Small intestine (tissue), 7 donors: ENCODE measurements at regions not wholly inside any gene's neighbourhood (a gene's known extent, or its start where the extent isn't known, plus 50 kb on each side); places are given as distances from the start of the nearest gene placed in this dataset.

Experiments
- DNase-seq, 2 donors: peaks; one replicate each; pipeline versions ENCODE4 v3.0.0 to v3.0.0-alpha.2; 2013
- FAIRE-seq: peaks from 2 replicates; lab custom pipeline; 2012; peaks lifted over from hg19 to GRCh38; lab: Jason Lieb, UNC
- H3K27ac ChIP-seq, 3 donors: one replicate each; pipeline ENCODE4 v1.5.1; 2013; ENCODE audit warnings: low read length in 2 of 3, mild to moderate bottlenecking in 2 of 3, control low read depth in 1 of 3, inconsistent platforms in 1 of 3, low read depth in 1 of 3, moderate library complexity in 1 of 3
- H3K27me3 ChIP-seq, 3 donors: one replicate each; pipeline ENCODE4 v1.6.1; 2013; ENCODE audit warnings: low read length in 3 of 3, inconsistent platforms in 1 of 3; ENCODE audit not compliant: control insufficient read depth in 3 of 3, insufficient read depth in 3 of 3
- H3K36me3 ChIP-seq, 3 donors: one replicate each; pipeline ENCODE4 v1.6.1; 2013; ENCODE audit warnings: low read length in 3 of 3, inconsistent platforms in 1 of 3, low read depth in 1 of 3, mild to moderate bottlenecking in 1 of 3, moderate library complexity in 1 of 3; ENCODE audit not compliant: control insufficient read depth in 3 of 3, insufficient read depth in 2 of 3
- H3K4me1 ChIP-seq, 3 donors: one replicate each; pipeline ENCODE4 v1.6.1; 2013; ENCODE audit warnings: low read length in 2 of 3, inconsistent platforms in 1 of 3, low read depth in 1 of 3, mild to moderate bottlenecking in 1 of 3, moderate library complexity in 1 of 3; ENCODE audit not compliant: control insufficient read depth in 3 of 3, insufficient read depth in 2 of 3
- H3K4me3 ChIP-seq, 3 donors: one replicate each; pipeline ENCODE4 v1.5.1; 2013; ENCODE audit warnings: low read length in 3 of 3, control low read depth in 1 of 3, inconsistent platforms in 1 of 3, low read depth in 1 of 3, mild to moderate bottlenecking in 1 of 3, moderate library complexity in 1 of 3
- H3K9me3 ChIP-seq, 2 donors: one replicate each; pipeline ENCODE4 v1.6.1; 2013; ENCODE audit warnings: low read depth in 1 of 2, low read length in 1 of 2; ENCODE audit not compliant: control insufficient read depth in 2 of 2, insufficient read depth in 1 of 2
- WGBS, 3 donors: extraction: QIAGEN DNeasy Blood & Tissue Kit; methylation state at CpG; one replicate each; pipeline ENCODE4 v1.1.7; 2013; 5-methylcytosine and 5-hydroxymethylcytosine counted together
- donor health status: healthy with polysubstance abuse.
- donor health status: control.
- donor health status: control.
- donor health status: Bipolar disorder and iron deficiency.
- donor health status: healthy.

- WGBS, 3 donors: 53 to 67% (median 60%) methylated on average over 2 of the region's 2 CpGs
- FAIRE-seq: no peak
- no peak overlapping the region for H3K4me3 ChIP-seq
These were observed 670.2 kb downstream of the SEMA5A start for GRCh38 chr5:8875722-8876121.

DNA sequence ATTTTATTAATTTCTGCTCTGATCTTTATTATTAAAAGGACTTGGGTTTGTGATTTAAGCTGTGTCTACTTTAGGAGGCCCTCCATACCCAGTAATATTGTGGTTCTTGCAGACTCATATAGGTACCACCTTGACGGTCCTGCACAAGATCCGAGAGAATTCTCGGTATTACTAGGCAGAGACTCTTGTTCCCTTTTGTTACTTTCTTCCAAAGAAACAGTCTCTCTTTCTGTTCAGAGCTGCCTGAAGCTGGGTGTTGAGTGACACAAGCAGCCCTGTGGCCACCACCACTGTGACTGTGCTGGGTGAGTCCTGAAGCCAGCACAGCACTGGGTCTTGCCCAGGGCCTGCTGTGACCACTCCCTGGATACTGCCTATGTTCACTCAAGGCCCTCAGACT is 666.6 kb downstream of the SEMA5A start:
- Histone ChIP-seq H3K9me3 (no peaks in the 10 kb centered on the region), H3K36me3 (no peaks in the 10 kb centered on the region), H3K4me3 (no peak overlapping the region), H3K27me3 (no peaks in the 10 kb centered on the region), H3K4me1 (no peaks in the 10 kb centered on the region), H3K27ac (no peak overlapping the region)
- FAIRE-seq (no peak), DNase-seq (no peak)
- 88 to 97% (median 92%) methylated on average over 3 of the region's 3 CpGs for WGBS, 3 donors

More at GRCh38 chr5:8875722-8876121, 670.2 kb downstream of the SEMA5A start:
- Histone ChIP-seq H3K36me3 (no peaks in the 10 kb centered on the region), H3K9me3 (no peaks in the 10 kb centered on the region), H3K27me3 (no peaks in the 10 kb centered on the region), H3K27ac (no peak overlapping the region), H3K4me1 (no peaks in the 10 kb centered on the region)
- no peak for DNase-seq

DNA sequence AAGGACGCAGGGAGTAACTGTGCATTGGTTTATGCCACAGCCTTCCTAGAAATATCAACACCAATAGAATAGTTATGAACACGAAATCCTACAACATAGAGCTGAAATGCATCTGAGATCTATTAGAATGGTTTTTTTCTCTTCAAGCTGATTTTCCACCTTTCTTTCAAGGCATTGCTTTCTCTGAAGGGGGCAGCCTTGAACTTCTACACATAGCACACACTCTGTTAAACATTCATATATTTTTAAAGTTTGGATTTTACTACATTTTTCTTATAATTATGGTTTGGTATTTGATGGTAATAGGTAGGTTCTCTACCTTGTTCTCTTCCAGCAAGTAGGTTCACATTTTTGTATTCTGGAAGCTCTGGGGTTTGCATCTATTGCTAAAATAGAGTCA is 661.8 kb downstream of the SEMA5A start:
- Histone ChIP-seq H3K9me3 (peaks cover 0 to 3% of the 10 kb centered on the region in 2 donors), H3K27ac (no peak overlapping the region), H3K27me3 (no peaks in the 10 kb centered on the region), H3K4me3 (no peak overlapping the region), H3K4me1 (no peaks in the 10 kb centered on the region), H3K36me3 (no peaks in the 10 kb centered on the region)
- FAIRE-seq: no peak
- no peak for DNase-seq
- 70 to 81% (median 80%) methylated on average over 2 of the region's 2 CpGs for WGBS, 3 donors

- DNase-seq: no peak
- 91 to 93% (median 93%) methylated on average over 3 of the region's 3 CpGs for WGBS, 3 donors
These were observed 652.9 kb downstream of the SEMA5A start for GRCh38 chr5:8892926-8893325.

GRCh38 chr5:8894031-8894430 is 651.8 kb downstream of the SEMA5A start:
- FAIRE-seq (no peak), DNase-seq (peak; percentile 13 to 42)
- H3K9me3 ChIP-seq: no peaks in the 10 kb centered on the region
- peaks cover 0 to 3% (median 0%) of the 10 kb centered on the region in 3 donors for H3K4me1 ChIP-seq
- no peak overlapping the region for H3K4me3 ChIP-seq
- no peak overlapping the region for H3K27ac ChIP-seq
- H3K27me3 ChIP-seq: no peaks in the 10 kb centered on the region
- H3K36me3 ChIP-seq: no peaks in the 10 kb centered on the region
- 15 to 32% (median 21%) methylated on average over 3 of the region's 3 CpGs for WGBS, 3 donors

More at GRCh38 chr5:8892926-8893325, 652.9 kb downstream of the SEMA5A start:
- no peaks in the 10 kb centered on the region for H3K36me3 ChIP-seq
- H3K4me1 ChIP-seq: peaks cover 0 to 3% (median 0%) of the 10 kb centered on the region in 3 donors
- H3K27ac ChIP-seq: no peak overlapping the region
- no peaks in the 10 kb centered on the region for H3K27me3 ChIP-seq
- FAIRE-seq: no peak
- no peak overlapping the region for H3K4me3 ChIP-seq
- no peaks in the 10 kb centered on the region for H3K9me3 ChIP-seq

GRCh38 chr5:8895062-8895461 is 650.8 kb downstream of the SEMA5A start:
- Histone ChIP-seq H3K4me3 (no peak overlapping the region), H3K36me3 (no peaks in the 10 kb centered on the region), H3K27ac (no peak overlapping the region), H3K27me3 (no peaks in the 10 kb centered on the region), H3K4me1 (peaks cover 0 to 3% (median 0%) of the 10 kb centered on the region in 3 donors), H3K9me3 (no peaks in the 10 kb centered on the region)
- FAIRE-seq (no peak), DNase-seq (no peak)
- 82 to 91% (median 87%) methylated on average over 4 of the region's 4 CpGs for WGBS, 3 donors

DNA sequence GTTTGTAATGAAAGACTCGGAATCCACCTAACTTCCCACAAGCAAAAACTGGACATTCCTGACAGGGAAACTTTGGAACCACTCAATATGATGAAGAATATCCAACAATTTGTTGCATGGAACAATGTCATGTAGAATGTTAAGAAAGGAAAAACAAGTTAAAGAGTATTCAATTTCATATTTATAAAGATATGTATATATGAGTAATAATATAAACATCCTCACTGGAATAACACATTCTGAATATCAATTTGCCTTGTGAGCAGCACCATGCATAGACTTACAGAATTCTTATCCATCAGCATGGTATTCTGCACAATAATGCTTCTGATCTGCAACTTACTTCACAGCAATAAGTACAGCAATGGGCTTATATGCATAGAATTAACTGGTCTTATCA is 650.3 kb downstream of the SEMA5A start:
- H3K4me1 ChIP-seq: peaks cover 0 to 3% (median 0%) of the 10 kb centered on the region in 3 donors
- H3K9me3 ChIP-seq: no peaks in the 10 kb centered on the region
- DNase-seq (no peak), FAIRE-seq (no peak)
- H3K4me3 ChIP-seq: no peak overlapping the region
- no peaks in the 10 kb centered on the region for H3K27me3 ChIP-seq
- no peak overlapping the region for H3K27ac ChIP-seq
- WGBS, 3 donors: 70 to 79% (median 76%) methylated on average over 1 of the region's 1 CpG
- H3K36me3 ChIP-seq: no peaks in the 10 kb centered on the region

DNA sequence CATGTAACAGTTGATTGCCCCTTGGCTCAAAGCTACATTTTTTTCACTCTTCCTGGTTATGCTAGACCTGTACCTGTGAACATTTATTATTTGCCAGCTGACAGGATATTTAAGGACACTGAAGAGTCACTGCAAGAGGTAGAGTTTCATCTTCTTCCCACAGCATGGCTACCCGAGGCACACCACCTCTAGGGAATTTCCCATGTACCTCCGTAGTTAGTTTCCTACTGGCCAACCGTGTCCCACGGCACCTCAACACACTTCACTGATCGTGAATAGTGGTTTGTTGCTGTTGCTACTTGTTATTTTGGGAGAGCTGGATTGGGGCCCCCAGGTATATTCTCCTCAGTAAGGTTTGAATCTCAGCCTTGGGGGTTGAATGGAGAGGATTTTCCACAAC is 648.6 kb downstream of the SEMA5A start:
- Histone ChIP-seq H3K9me3 (no peaks in the 10 kb centered on the region), H3K4me1 (peaks cover 0 to 3% (median 0%) of the 10 kb centered on the region in 3 donors), H3K4me3 (no peak overlapping the region), H3K27me3 (no peaks in the 10 kb centered on the region), H3K36me3 (no peaks in the 10 kb centered on the region), H3K27ac (no peak overlapping the region)
- no peak for FAIRE-seq
- no peak for DNase-seq
- 91 to 96% (median 93%) methylated on average over 5 of the region's 5 CpGs for WGBS, 3 donors

DNA sequence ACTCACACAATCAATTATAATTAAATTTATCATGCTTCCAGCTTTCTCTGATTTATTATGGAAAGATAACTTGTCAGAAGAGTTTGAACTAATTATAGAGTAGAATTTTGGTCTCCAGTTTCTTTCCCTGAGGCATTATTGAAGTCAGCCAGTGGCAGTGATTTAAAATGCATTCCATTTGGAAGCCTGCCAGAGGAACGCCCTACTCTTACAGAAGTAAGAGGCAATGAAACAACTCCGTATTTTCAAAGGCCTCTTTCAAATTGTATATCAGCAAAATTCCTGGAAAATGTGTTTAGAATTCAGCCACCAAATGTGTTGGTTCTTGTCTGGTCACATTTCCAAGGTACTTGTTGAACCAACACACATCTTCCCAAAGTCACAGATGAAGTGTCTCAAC is 640.9 kb downstream of the SEMA5A start:
- no peaks in the 10 kb centered on the region for H3K4me1 ChIP-seq
- H3K27me3 ChIP-seq: no peaks in the 10 kb centered on the region
- H3K27ac ChIP-seq: no peak overlapping the region
- no peaks in the 10 kb centered on the region for H3K9me3 ChIP-seq
- peak in 1 of 2 donors; percentile 21 for DNase-seq
- no peaks in the 10 kb centered on the region for H3K36me3 ChIP-seq
- 11 to 31% (median 26%) methylated on average over 2 of the region's 2 CpGs for WGBS, 3 donors
- FAIRE-seq: no peak
- no peak overlapping the region for H3K4me3 ChIP-seq
